Retinal pigment epithelial cell (primary cell): ENCODE measurements at regions not wholly inside any gene's neighbourhood (a gene's known extent, or its start where the extent isn't known, plus 50 kb on each side); places are given as distances from the start of the nearest gene placed in this dataset.

Experiments used
- DNase-seq: peaks from one replicate; pipeline ENCODE4 v3.0.0-alpha.2; 2010; ENCODE audit warnings: low read depth
- H3K4me3 ChIP-seq: 2 replicates; pipeline ENCODE4 v1.5.1; 2011; ENCODE audit warnings: mild to moderate bottlenecking, low read length, control low read depth, moderate library complexity
- TF ChIP-seq, protein P1 (sequence below): conservative IDR thresholded peaks from 2 replicates; pipeline ENCODE4 v1.5.1; 2011; ENCODE audit warnings: low read depth, low read length, control low read depth, inconsistent platforms

DNA sequence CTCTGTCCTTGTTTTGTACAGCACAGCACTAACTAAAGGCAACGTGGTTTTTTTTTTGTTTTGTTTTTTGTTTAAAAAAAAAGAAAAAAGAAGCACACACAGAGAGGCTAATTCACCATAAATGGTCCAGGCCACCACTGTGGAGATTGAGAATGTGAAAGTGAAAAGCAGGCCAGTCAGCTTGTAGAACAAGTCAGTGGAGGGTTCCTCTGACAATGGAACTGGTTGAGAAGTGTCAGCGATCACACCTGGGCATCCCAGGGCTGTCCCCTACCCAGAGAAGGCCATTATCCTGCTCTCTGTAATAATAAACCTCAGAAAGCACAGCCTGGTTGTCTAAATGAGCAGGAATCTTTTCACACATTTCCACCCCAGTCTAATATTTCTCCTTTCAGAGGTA, 119.6 kb upstream of the ZNF438 start:
- TF ChIP-seq, protein P1, sequence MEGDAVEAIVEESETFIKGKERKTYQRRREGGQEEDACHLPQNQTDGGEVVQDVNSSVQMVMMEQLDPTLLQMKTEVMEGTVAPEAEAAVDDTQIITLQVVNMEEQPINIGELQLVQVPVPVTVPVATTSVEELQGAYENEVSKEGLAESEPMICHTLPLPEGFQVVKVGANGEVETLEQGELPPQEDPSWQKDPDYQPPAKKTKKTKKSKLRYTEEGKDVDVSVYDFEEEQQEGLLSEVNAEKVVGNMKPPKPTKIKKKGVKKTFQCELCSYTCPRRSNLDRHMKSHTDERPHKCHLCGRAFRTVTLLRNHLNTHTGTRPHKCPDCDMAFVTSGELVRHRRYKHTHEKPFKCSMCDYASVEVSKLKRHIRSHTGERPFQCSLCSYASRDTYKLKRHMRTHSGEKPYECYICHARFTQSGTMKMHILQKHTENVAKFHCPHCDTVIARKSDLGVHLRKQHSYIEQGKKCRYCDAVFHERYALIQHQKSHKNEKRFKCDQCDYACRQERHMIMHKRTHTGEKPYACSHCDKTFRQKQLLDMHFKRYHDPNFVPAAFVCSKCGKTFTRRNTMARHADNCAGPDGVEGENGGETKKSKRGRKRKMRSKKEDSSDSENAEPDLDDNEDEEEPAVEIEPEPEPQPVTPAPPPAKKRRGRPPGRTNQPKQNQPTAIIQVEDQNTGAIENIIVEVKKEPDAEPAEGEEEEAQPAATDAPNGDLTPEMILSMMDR, result no peak
- DNase-seq, result no peak

DNA sequence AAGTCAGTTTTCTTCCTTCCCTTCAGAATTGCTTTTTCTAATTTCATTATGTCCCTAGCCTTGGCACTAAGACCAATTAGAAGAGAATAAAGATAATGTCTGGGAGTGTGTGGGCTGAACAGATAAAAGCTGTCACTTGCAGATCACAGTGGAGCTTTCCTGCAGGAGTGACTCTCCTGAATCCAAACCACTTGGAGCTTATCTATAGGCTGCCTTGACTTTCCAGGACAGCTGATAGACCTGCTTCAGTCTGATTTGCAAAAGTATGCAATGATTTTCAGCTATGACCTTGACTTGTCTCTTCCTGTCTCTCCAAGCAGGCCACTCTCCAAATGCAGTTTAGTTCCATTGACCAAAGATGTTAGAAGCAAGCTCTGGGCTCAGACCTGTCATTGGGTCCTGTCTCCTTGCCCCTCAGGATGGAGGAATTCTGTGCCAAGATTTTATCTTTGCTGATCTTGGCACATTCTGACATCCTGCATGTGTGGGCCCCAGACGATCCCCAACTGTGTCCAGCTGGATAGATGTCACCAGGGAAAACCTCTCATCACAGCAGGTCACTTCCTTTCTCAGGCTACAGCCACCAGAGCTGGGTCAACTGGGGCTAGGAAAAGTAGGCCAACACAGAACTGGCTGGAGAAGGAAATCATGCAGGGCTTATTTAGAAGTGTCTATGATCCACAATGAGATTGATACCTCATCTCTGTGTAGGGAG, 120.9 kb upstream of the ZNF438 start:
- no peak overlapping the region for H3K4me3 ChIP-seq
- TF ChIP-seq, protein P1, result no peak
- DNase-seq, result no peak

More for the DNA sequence above, 119.6 kb upstream of the ZNF438 start:
- H3K4me3 ChIP-seq, result no peak overlapping the region

DNA sequence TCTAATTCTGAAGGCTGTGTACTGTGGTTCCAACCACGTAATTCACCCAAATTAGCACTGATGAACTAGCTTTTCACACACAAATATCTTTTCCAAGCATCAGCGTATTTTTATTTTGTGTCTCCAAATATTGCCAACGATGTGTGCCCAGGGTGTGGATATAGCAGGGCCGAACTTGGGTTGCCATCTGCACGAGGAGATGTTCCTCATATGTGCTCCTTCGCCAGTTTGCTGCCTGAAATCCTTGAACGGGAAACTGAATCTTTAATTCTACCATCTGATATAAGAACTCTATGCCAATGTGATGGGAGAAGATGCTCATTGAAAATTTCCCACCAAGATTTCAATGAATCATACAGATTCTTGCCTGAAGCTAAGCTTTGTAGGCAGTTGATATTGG, 121.5 kb upstream of the ZNF438 start:
- TF ChIP-seq, protein P1, result no peak
- H3K4me3 ChIP-seq, result no peak overlapping the region
- no peak for DNase-seq

DNA sequence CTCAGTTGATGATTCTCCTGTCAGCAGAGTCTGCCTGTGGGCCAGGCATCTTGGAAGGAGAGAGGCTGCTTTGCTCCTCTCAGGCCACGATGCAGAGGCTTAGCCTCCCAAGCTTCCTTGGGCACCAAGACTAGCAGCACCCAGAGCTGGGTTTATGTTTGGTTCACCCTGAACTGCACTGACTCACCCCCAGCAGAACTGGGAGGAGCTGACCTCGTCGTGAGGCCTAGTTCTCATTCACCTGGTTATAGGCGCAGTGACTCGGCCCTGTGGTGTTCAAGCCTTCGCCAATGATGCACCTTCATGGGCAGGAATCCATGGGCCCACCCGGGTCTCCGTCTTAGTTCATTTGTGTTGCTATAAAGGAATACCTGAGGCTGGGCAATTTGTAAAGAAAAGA, 122.0 kb upstream of the ZNF438 start:
- TF ChIP-seq, protein P1, result no peak
- no peak overlapping the region for H3K4me3 ChIP-seq
- no peak for DNase-seq

DNA sequence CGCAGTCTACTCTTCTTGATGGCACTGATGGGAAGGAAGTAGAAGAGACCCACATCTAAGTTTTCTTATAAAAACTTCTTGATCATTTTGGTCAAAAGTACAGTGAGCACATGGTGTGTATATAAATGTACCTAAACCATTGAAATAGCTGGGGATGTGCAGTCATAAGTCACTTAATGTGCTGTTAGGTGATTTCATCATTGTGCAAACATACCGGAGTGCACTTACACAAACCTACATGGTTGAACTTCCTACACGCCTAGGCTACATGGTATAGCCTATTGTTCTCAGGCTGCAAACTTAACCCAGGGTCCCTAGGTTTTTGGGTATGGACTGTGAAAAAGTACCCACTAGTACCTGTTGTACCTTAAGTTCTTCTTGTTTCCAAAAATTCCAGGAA, 123.3 kb upstream of the ZNF438 start:
- no peak overlapping the region for H3K4me3 ChIP-seq
- no peak for DNase-seq
- TF ChIP-seq, protein P1, result no peak

DNA sequence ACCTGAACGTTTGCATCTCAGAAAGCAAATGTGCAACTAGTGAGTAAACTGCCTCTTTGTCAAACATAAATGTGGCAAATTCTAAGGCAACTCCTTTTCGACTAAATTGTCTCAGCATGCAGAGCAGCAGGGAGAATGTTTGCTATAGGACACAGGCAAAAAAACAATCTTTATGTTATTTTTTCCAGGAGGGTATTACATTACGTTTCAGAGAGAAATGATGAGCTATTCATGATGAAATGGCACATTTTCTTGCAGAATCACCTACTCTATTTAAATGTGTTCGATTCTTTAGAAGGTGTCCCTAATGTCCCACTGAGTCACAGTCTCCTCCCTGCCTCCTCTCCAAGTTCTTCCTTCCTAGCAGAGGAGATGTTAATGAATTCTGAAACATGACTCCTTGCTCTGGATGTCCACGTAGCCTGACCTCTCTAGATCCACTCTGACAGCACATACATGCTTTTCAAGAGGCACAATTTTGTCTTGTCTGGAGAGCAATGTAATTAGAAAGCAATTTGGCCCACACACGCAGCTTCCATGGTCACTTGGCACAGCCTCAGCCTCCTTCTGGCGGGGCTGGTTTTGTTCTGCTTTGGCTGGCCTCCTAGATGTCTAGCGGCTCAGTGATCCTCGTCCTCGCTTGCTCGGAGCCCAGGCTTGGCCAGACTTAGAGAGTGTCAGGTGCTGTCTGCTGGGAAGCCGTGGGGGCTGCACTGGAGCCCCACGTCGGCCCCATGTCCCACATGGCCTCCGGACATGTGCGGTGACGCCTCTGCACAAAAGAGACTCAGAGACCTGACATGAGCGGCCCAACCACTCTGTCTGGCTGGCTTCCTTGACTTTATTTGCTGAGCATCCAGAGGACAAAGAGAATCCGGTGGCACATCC, 125.7 kb upstream of the ZNF438 start:
- H3K4me3 ChIP-seq, result no peak overlapping the region
- TF ChIP-seq, protein P1, result no peak
- DNase-seq, result no peak
